ENCODE measurements at regions not wholly inside any gene's neighbourhood (a gene's known extent, or its start where the extent isn't known, plus 50 kb on each side); places are given as distances from the start of the nearest gene placed in this dataset.

GRCh38 chr5:3225201-3225960 is 370.3 kb upstream of the IRX1 start:
- DNase-seq (ENCODE audit: low read depth), result no peak

GRCh38 chr5:3222924-3223323 is 372.7 kb upstream of the IRX1 start:
- DNase-seq (ENCODE audit: low read depth), result no peak

- DNase-seq (ENCODE audit: low read depth), result no peak
Measured at GRCh38 chr5:3221432-3221831, 374.2 kb upstream of the IRX1 start.

- no peak for DNase-seq (ENCODE audit: low read depth)
Measured at GRCh38 chr5:3220638-3221288, 374.9 kb upstream of the IRX1 start.

- no peak for DNase-seq (ENCODE audit: low read depth)
Measured at GRCh38 chr5:3220201-3220600, 375.4 kb upstream of the IRX1 start.

GRCh38 chr5:3218916-3219650 is 376.5 kb upstream of the IRX1 start:
- DNase-seq (ENCODE audit: low read depth), result no peak

GRCh38 chr5:3217771-3218495 is 377.7 kb upstream of the IRX1 start:
- DNase-seq (ENCODE audit: low read depth), result no peak

- no peak for DNase-seq (ENCODE audit: low read depth)
Measured at GRCh38 chr5:3217114-3217513, 378.5 kb upstream of the IRX1 start.

GRCh38 chr5:3216386-3216785 is 379.2 kb upstream of the IRX1 start:
- no peak for DNase-seq (ENCODE audit: low read depth)

GRCh38 chr5:3214838-3215374 is 380.7 kb upstream of the IRX1 start:
- no peak for DNase-seq (ENCODE audit: low read depth)

- no peak for DNase-seq (ENCODE audit: low read depth)
Measured at GRCh38 chr5:3214396-3214795, 381.2 kb upstream of the IRX1 start.

- DNase-seq (ENCODE audit: low read depth), result no peak
Measured at GRCh38 chr5:3212869-3213268, 382.8 kb upstream of the IRX1 start.

- no peak for DNase-seq (ENCODE audit: low read depth)
Measured at GRCh38 chr5:3210531-3210930, 385.1 kb upstream of the IRX1 start.

- DNase-seq (ENCODE audit: low read depth), result no peak
Measured at GRCh38 chr5:3209918-3210317, 385.7 kb upstream of the IRX1 start.

GRCh38 chr5:3202570-3202969 is 393.1 kb upstream of the IRX1 start:
- DNase-seq (ENCODE audit: low read depth), result no peak

- no peak for DNase-seq (ENCODE audit: low read depth)
Measured at GRCh38 chr5:3201941-3202340, 393.7 kb upstream of the IRX1 start.

- DNase-seq (ENCODE audit: low read depth), result no peak
Measured at GRCh38 chr5:3201121-3201520, 394.5 kb upstream of the IRX1 start.

- no peak for DNase-seq (ENCODE audit: low read depth)
Measured at GRCh38 chr5:3199962-3200755, 395.5 kb upstream of the IRX1 start.

- DNase-seq (ENCODE audit: low read depth), result no peak
Measured at GRCh38 chr5:3198074-3198449, 397.6 kb upstream of the IRX1 start.

- no peak for DNase-seq (ENCODE audit: low read depth)
Measured at GRCh38 chr5:3197304-3198073, 398.1 kb upstream of the IRX1 start.

Measured in forelimb muscle (tissue), 1 donor.